DMS153 treated with DMSO at 0.1 percent for 48 hours (cell line): ENCODE measurements at regions not wholly inside any gene's neighbourhood (a gene's known extent, or its start where the extent isn't known, plus 50 kb on each side); places are given as distances from the start of the nearest gene placed in this dataset.

Experiments
- DNase-seq: peaks from one replicate; lab custom pipeline; 2025; ENCODE audit not compliant: unreplicated experiment; lab: John Stamatoyannopoulos, UW

DNA sequence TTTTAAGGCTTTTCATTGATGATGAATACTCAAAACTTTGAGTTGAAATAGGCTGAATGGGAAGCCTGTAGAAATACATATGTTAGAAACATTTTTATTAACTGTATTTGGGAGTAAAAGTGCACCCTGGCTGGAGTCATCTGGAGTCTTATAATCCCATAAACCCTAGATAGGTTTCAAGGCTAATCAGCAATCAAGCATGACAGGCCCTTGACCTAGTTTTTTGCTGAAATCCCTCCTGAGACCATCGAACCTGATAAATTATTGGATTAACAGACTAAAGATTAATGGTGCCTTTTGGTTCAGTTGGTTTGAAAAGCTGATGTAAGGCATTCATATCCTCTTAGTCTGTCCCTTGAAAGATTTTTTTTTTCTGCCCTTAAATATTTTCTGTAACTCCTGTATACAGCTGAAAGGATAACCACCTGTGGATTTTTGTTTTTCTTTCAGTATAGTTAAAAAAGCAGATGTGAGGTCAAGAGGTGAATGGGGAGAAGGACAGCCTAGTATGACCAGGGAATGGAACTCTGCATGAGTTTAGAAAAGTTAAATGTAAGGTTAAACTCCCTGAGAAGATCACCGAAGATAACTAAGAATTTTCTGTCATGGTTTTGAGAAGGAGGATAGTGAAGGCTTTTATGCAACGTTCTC lies 69.4 kb upstream of the STXBP5L start:
- DNase-seq = no peak

DNA sequence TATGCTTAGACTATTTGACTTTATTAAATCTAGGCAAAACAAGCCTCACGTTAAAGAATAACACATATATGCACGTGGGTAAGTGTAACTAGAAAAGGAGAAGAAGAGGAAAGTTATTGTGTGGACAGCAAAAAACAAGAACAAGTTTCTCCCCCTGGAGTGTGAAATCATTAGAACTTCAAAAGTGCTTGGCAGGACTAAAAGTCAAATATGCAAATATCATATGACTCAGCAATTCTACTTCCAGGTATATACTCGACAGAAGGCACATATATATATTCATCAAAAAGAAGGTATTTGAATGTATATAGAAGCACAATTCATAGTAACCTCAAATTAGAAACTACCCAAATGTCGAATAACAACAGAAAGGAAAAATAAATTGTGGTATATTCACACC lies 68.9 kb upstream of the STXBP5L start:
- no peak for DNase-seq

DNA sequence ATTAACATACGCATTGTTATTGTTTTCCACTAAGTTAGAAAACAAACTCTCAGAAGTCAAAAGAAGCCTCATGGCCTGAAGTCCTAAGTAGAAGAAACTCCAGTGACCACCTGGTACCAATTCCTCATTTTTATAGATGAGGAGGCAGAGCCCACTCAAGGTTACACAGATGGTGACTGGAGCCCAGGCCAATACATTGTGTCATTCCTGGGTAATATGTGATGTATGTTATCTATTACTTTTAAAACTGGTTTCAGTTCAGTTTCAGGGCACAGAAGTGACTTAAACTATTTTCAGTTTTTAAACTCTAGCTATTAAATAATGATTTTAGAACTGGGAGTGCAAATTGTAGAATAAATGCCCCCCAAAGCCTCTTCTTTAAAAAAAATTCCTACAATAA lies 66.7 kb upstream of the STXBP5L start:
- no peak for DNase-seq

DNA sequence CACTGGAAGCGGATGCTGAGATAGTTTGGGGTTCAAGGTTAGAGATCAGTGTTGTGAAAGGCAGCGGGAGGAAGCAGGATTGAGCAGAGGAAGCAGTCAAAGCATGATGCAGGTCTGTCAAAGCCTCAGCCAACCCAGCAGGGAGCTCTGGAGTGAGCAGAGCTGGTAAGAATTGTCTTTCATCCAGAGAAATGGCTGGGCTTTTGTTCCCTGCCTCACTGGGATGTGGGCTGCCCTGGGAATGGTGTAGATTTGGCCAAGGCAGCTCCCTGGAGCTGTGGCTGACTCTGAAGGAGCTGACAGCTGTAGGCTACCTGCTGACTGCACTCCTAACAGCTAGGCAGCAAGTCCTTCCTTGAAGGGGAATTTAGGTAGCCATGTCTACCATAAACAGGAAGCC lies 61.9 kb upstream of the STXBP5L start:
- DNase-seq = no peak

DNA sequence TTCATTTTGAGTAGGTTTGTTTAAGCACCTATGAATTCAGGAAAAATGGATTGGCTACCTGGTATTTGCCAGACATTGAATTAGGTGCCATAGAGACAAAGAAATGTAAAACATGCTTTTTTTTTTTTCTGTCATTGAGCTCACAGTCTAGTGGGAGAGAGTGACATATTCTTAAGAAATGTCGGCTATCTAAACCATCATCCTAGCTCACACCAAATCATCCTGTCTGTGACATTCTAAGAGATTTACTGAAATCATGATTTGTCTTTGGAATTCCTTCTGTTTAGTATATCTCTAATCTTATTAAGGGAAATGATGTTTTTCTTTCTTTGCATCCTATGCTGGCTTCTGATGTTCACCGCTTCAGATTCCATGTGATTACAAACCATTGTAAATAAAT lies 59.5 kb upstream of the STXBP5L start:
- DNase-seq = no peak

DNA sequence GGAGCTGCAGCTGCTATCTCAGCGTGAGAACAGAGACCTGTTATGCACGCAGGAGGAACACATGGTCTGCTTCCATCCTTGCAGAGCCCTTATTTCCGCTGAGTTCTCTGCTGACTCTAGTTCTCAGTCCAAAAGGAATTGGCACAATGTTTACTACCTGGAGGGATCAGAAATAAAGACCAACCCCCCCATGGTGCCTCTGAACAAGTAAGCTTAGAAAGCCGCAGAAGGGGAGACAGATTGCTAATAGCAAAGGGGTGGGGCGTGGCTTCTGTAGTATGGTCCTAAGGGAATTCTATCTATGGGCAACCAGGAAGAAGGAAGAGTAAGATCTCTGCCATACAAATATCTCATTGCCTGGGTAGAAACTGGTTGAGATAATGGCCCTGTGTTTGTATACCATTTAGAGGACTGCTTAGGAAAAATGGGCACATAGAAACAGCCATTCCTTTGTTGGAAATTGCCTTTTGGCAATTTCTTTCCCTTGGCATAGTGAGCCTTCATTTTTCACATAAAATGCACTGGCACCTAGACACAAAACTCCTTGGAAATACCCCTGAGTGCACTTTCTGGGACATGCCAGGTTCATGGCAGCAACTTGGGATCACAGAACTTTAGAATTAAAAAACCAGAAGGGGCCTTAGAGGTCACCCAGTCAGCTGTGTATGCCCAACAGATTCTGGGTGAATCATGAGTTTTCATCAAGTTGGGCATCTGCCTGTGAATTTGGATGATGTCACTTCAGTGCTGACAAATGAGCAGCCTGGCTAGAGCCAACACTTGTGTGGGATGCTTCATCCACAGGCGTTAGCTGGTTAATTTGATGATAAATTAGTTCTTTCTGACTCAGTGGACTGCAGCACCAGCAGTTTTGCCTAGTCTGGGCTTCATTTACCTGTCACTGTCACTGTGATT lies 57.4 kb upstream of the STXBP5L start:
- DNase-seq = peak; percentile 86

DNA sequence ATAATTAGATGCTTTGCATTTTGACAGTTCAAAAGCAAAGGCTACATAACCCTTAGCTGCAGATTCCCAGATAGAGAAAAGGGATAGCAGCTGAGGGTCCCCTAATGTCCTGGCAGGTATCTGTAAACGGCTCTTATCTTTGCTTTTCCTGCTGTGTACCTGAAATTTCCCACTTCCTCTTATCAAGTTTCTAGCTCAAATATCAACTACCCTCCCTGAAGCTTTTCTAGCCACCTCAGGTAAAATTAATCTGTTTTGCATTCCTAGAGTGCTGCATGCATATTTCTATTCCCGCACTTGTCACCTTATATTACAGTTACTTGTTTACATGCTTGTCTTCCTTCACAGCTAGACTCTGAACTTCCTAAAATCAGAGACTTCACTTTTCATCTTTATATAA lies 55.6 kb upstream of the STXBP5L start:
- no peak for DNase-seq

DNA sequence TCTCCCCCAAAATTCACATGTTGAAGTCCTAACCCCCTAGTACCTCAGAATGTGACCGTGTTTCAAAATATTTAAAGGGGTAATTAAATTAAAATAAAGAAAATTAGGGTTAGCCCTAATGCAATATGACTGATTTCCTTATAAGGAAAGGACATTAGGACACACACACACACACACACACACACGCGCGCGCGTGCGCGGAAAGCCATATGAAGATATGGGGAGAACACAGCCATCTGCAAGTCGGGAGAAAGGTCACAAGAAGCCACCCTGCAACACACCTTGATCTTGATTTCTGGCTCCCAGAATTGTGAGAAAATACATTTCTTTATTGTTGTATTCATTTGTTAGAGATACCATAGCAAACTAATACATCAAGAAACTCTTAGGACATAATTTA lies 54.6 kb upstream of the STXBP5L start:
- no peak for DNase-seq

DNA sequence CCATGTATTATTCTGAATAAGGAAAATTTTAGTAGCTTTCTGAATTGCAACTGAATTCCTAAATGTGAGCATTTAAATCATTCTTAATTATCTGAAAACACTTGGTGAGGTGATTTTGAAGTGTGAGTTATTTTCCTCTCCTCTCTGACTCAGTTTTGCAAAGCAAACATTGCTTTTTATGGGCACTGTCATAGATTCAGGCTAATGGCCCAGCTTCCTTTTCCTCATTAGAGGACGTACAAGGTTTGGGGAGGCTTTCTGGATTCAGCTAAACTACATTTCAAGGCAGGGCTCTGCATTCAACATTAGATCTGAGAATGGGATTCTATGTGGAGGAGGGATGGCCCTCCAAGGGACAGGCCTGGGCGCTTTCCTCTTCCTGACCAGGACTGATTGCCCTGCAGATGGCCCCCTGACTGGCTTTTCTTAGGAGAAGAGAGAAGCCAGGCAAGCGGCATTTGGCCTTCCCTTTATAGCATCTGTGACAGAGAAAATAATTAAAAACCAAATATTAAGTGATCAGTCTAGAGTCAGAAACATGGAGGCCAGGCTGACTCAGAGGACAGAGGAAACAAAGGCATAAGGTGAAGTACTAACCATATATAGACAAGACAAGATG lies 53.0 kb upstream of the STXBP5L start:
- DNase-seq = peak; percentile 14

DNA sequence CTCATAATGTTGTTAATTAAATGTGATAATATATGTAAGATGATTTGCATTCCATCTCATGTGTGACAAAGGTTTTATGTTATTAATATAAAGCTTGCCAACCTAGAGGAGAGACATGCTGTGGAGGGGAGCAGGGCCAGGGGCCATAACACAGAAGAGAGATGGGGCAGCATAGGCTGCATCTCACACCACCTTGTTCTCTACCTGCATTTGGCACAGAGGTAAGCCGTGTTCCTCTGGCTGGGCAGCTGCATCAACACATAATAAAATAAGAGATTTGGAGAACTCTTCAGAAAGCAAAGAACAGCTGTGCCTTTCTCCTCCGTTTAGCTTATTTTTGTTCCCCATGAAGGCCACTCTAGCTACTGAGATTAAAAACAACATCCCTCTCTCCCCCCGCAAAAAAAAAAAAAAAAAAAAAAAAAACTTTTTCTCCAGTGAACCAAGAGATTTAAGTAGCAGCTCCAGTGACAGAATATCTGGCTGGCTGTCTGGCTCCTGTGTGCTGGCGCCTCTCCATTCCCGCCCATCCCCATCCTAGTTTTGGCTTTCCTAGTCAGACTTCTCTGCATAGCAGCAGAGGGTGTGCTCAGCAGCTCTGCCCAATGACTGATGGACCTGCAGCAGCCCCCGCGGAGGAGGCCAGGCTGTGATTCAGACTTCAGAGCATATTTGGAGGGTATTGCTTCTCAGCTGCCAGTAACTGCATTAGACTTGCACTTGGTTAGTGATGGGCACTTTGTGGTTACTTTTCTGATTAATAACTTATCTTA lies 52.2 kb upstream of the STXBP5L start:
- peak; percentile 19 for DNase-seq
